DND-41 (cell line): ENCODE measurements at regions not wholly inside any gene's neighbourhood (a gene's known extent, or its start where the extent isn't known, plus 50 kb on each side); places are given as distances from the start of the nearest gene placed in this dataset.
"Not testable (repeated sequence)": the region's sequence is repeated elsewhere in the genome, so short reads cannot be mapped to it uniquely, and the experiment has no call there.

ENCODE experiments used
- ATAC-seq: fragments of 200-7000 bp; cut with Tn5 transposase; 3 replicates; pipeline ENCODE4 v1.9.1; 2021; ENCODE audit warnings: low read depth; ENCODE audit not compliant: insufficient read depth
- DNase-seq: peaks from one replicate; pipeline ENCODE4 v3.0.0-alpha.2; 2020
- H2AFZ ChIP-seq: 2 replicates; pipeline ENCODE4 v1.6.0; 2012; ENCODE audit warnings: low read depth, low read length
- H3K27ac ChIP-seq: 2 replicates; pipeline ENCODE4 v1.5.1; 2012; ENCODE audit warnings: low read length, inconsistent platforms
- H3K27me3 ChIP-seq: fragments of 200-600 bp; sonication (generic); 2 replicates; pipeline ENCODE4 v1.6.0; 2012; ENCODE audit warnings: low read length, mild to moderate bottlenecking, inconsistent platforms; ENCODE audit not compliant: insufficient read depth, poor library complexity
- H3K36me3 ChIP-seq: 2 replicates; pipeline ENCODE4 v1.5.1; 2012; ENCODE audit warnings: low read length, inconsistent platforms; ENCODE audit not compliant: insufficient read depth
- H3K4me1 ChIP-seq: 2 replicates; pipeline ENCODE4 v1.5.1; 2012; ENCODE audit warnings: mild to moderate bottlenecking, low read length; ENCODE audit not compliant: insufficient read depth
- H3K4me2 ChIP-seq: 2 replicates; pipeline ENCODE4 v1.6.0; 2012; ENCODE audit warnings: mild to moderate bottlenecking, moderate library complexity, low read length, inconsistent platforms; ENCODE audit not compliant: insufficient read depth
- H3K4me3 ChIP-seq, 2 experiments: fragments of 200-600 bp in 1 of 2; shearing (Covaris generic) in 1 of 2; 2 replicates each; pipeline ENCODE4 v1.5.1; 2012 to 2016; ENCODE audit warnings: inconsistent platforms in 2 of 2, low read length in 2 of 2, mild to moderate bottlenecking in 2 of 2, low read depth in 1 of 2, moderate library complexity in 1 of 2
- H3K79me2 ChIP-seq: 2 replicates; pipeline ENCODE4 v1.6.0; 2012; ENCODE audit warnings: low read length, inconsistent platforms; ENCODE audit not compliant: insufficient read depth
- H3K9ac ChIP-seq: 2 replicates; pipeline ENCODE4 v1.6.0; 2012; ENCODE audit warnings: low read depth, mild to moderate bottlenecking, inconsistent platforms, low read length, moderate library complexity
- H3K9me3 ChIP-seq: 2 replicates; pipeline ENCODE4 v1.5.1; 2012; ENCODE audit warnings: low read length, moderate library complexity, mild to moderate bottlenecking, inconsistent platforms; ENCODE audit not compliant: insufficient read depth, severe bottlenecking
- H4K20me1 ChIP-seq: 2 replicates; pipeline ENCODE4 v1.6.0; 2012; ENCODE audit warnings: low read length; ENCODE audit not compliant: insufficient read depth
- EZH2 ChIP-seq: IDR thresholded peaks from 3 replicates; pipeline ENCODE4 v1.6.1; 2012; ENCODE audit warnings: borderline replicate concordance, low read depth, mild to moderate bottlenecking, moderate library complexity, low read length, inconsistent platforms; ENCODE audit not compliant: severe bottlenecking
- TF ChIP-seq, protein P1 (sequence below): IDR thresholded peaks from 2 replicates; pipeline ENCODE4 v1.5.1; 2012; ENCODE audit warnings: borderline replicate concordance, low read length, moderate library complexity, mild to moderate bottlenecking; ENCODE audit not compliant: poor library complexity, severe bottlenecking; ENCODE audit errors: extremely low read depth

DNA sequence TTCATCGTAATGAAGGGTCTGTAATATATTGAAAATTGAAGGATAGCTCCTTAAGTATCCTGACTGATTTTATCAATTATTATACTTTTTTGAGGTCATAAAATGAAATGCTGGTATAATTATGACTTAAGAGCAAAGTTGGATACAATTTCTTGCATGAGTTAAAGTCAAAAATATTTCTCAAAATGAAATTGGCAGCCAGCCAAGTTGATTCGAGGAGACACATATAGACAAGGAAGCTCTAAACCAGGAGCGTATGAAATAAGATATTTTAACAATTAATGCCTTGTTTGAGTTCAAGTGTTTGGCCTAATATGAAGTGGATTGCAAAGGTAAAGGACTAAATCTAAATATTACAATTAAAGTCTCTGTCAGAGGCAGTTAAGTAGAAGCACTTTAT is 260.4 kb upstream of the DSEL start:
- no peaks in the 10 kb centered on the region for H3K36me3 ChIP-seq
- H4K20me1 ChIP-seq, result no peaks in the 10 kb centered on the region
- no peak for TF ChIP-seq EZH2
- TF ChIP-seq, protein P1, sequence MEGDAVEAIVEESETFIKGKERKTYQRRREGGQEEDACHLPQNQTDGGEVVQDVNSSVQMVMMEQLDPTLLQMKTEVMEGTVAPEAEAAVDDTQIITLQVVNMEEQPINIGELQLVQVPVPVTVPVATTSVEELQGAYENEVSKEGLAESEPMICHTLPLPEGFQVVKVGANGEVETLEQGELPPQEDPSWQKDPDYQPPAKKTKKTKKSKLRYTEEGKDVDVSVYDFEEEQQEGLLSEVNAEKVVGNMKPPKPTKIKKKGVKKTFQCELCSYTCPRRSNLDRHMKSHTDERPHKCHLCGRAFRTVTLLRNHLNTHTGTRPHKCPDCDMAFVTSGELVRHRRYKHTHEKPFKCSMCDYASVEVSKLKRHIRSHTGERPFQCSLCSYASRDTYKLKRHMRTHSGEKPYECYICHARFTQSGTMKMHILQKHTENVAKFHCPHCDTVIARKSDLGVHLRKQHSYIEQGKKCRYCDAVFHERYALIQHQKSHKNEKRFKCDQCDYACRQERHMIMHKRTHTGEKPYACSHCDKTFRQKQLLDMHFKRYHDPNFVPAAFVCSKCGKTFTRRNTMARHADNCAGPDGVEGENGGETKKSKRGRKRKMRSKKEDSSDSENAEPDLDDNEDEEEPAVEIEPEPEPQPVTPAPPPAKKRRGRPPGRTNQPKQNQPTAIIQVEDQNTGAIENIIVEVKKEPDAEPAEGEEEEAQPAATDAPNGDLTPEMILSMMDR, result no peak
- DNase-seq (no peak), ATAC-seq (no peak)
- H3K4me1 ChIP-seq, result no peaks in the 10 kb centered on the region
- no peak overlapping the region for H2AFZ ChIP-seq
- H3K4me3 ChIP-seq, result no peak overlapping the region
- no peak overlapping the region for H3K27ac ChIP-seq
- H3K4me2 ChIP-seq, result no peak overlapping the region
- no peaks in the 10 kb centered on the region for H3K79me2 ChIP-seq
- no peaks in the 10 kb centered on the region for H3K27me3 ChIP-seq
- no peak overlapping the region for H3K9ac ChIP-seq
- no peaks in the 10 kb centered on the region for H3K9me3 ChIP-seq

DNA sequence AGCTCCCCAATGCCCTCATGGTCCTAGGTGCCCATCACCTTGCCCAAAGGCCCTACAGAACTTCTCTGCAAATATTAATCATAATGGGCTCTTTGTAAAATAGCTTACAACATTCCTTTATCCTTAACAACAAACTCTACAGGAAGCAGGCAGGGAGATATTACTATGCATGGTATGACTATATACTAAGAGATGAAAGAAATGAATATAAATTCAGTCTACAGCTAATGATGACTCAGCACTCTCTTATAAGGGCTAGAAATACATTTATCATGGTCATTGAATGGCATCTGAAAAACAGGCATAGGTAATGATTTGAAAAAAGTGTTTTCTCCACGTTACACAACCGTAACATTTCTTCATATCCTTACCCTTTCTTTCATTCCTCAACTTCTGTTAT is 254.8 kb upstream of the DSEL start:
- H3K9ac ChIP-seq, result no peak overlapping the region
- H4K20me1 ChIP-seq, result no peaks in the 10 kb centered on the region
- H3K4me3 ChIP-seq, result no peak overlapping the region
- no peaks in the 10 kb centered on the region for H3K27me3 ChIP-seq
- H3K36me3 ChIP-seq, result no peaks in the 10 kb centered on the region
- H2AFZ ChIP-seq, result no peak overlapping the region
- H3K27ac ChIP-seq, result no peak overlapping the region
- ATAC-seq, result no peak
- no peaks in the 10 kb centered on the region for H3K79me2 ChIP-seq
- no peak overlapping the region for H3K4me2 ChIP-seq
- TF ChIP-seq, protein P1, result no peak
- no peak for TF ChIP-seq EZH2
- H3K9me3 ChIP-seq, result no peaks in the 10 kb centered on the region
- H3K4me1 ChIP-seq, result no peaks in the 10 kb centered on the region
- DNase-seq, result no peak

DNA sequence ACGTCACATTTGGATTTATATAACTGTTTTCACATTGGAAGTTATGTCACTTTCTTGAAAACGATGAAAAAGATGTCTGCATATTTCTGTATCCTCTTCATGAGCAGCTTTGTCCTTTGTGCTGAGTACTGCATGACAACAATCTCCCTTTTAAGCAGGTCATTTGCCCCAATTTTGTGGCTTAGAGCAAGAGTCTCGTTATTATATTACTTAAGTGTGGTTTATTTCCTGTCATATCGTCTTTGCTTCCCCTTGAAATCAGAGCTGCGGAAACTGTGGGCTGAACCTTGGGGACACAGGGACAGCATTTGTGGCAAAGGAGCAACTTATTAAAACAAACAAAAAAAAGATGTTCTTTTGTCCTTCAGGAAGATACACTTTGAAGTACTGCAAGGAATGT is 254.0 kb upstream of the DSEL start:
- no peak overlapping the region for H3K4me2 ChIP-seq
- no peak overlapping the region for H3K9ac ChIP-seq
- H3K79me2 ChIP-seq, result no peaks in the 10 kb centered on the region
- DNase-seq (no peak), ATAC-seq (no peak)
- TF ChIP-seq, protein P1, result no peak
- no peak for TF ChIP-seq EZH2
- no peaks in the 10 kb centered on the region for H3K36me3 ChIP-seq
- H3K27ac ChIP-seq, result no peak overlapping the region
- no peak overlapping the region for H3K4me3 ChIP-seq
- no peak overlapping the region for H2AFZ ChIP-seq
- H3K9me3 ChIP-seq, result no peaks in the 10 kb centered on the region
- no peaks in the 10 kb centered on the region for H4K20me1 ChIP-seq
- no peaks in the 10 kb centered on the region for H3K4me1 ChIP-seq
- no peaks in the 10 kb centered on the region for H3K27me3 ChIP-seq

DNA sequence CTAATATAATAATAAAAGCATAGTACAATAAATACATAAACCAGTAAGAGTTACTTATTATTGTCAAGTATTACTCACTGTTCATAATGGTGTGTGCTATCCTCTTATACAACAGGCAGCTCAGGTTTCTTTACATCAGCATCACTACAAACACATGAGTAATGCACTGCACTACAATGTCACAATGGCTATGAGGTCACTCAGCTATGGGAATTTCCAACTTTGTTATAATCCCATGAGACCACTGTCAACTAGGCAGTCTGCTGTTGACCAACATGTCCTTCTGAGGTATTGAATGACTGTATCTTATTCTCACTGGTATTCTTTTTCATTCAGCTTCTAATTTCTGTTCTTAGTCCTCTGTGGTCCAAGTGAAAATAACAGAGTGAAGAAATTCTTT is 250.4 kb upstream of the DSEL start:
- H3K4me3 ChIP-seq, result no peak overlapping the region
- no peak overlapping the region for H3K4me2 ChIP-seq
- H3K4me1 ChIP-seq, result no peaks in the 10 kb centered on the region
- H3K27me3 ChIP-seq, result no peaks in the 10 kb centered on the region
- DNase-seq, result no peak
- no peaks in the 10 kb centered on the region for H3K9me3 ChIP-seq
- H3K27ac ChIP-seq, result no peak overlapping the region
- ATAC-seq, result no peak
- TF ChIP-seq, protein P1, result no peak
- H4K20me1 ChIP-seq, result no peaks in the 10 kb centered on the region
- H3K9ac ChIP-seq, result no peak overlapping the region
- H2AFZ ChIP-seq, result no peak overlapping the region; the same call in 1 of the 2 replicates
- H3K79me2 ChIP-seq, result no peaks in the 10 kb centered on the region
- no peaks in the 10 kb centered on the region for H3K36me3 ChIP-seq

DNA sequence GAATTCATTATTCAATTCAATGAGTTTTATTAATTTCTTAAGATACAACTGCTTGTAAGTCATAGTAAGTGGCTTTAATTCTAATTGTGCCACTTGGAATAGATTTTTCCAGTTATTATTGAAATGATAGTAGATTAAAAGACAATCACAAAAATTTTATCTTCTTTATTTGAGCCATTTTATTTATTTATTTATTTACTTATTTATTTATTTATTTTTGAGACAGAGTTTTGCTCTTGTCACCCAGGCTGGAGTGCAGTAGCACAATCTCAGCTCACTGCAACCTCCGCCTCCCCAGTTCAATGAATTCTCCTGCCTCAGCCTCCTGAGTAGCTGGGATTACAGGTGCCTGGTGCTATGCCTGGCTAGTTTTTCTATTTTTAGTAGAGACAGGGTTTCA is 235.7 kb upstream of the DSEL start:
- H2AFZ ChIP-seq, H3K4me1 ChIP-seq, H3K27me3 ChIP-seq, H3K4me3 ChIP-seq, H3K9ac ChIP-seq, H3K9me3 ChIP-seq, H3K4me2 ChIP-seq, H3K36me3 ChIP-seq, H3K79me2 ChIP-seq, H4K20me1 ChIP-seq, ATAC-seq, H3K27ac ChIP-seq, DNase-seq: not testable (repeated sequence)
